NCI-H1105 treated with DMSO at 0.1 percent for 48 hours (cell line): ENCODE measurements at regions not wholly inside any gene's neighbourhood (a gene's known extent, or its start where the extent isn't known, plus 50 kb on each side); places are given as distances from the start of the nearest gene placed in this dataset.
"Not testable (repeated sequence)": the region's sequence is repeated elsewhere in the genome, so short reads cannot be mapped to it uniquely, and the experiment has no call there.

Source experiments
- DNase-seq: peaks from one replicate; lab custom pipeline; 2025; lab: John Stamatoyannopoulos, UW

GRCh38 chr2:65789923-65790675, 357.7 kb upstream of the SPRED2 start:
- DNase-seq: no peak

GRCh38 chr2:65788556-65788955, 356.2 kb upstream of the SPRED2 start:
- DNase-seq: no peak

DNA sequence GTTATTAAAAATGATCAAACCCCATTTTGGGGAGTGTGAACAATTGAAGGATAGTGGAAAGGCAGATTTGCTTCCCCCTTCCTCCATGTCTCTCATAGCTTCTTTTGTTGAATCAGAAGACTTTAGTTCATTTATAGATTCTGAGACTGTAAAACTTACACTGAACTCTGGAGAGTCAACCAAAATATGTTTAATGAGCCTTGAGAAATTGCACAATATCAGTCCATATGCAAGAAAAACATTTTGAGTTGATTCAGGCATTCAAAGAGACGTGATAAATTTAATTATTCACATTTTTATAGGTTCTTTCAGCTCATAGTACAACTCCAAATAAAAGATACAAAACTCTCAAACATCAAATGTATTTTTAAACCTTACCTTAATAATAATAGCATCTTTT, 354.4 kb upstream of the SPRED2 start:
- DNase-seq: no peak

DNA sequence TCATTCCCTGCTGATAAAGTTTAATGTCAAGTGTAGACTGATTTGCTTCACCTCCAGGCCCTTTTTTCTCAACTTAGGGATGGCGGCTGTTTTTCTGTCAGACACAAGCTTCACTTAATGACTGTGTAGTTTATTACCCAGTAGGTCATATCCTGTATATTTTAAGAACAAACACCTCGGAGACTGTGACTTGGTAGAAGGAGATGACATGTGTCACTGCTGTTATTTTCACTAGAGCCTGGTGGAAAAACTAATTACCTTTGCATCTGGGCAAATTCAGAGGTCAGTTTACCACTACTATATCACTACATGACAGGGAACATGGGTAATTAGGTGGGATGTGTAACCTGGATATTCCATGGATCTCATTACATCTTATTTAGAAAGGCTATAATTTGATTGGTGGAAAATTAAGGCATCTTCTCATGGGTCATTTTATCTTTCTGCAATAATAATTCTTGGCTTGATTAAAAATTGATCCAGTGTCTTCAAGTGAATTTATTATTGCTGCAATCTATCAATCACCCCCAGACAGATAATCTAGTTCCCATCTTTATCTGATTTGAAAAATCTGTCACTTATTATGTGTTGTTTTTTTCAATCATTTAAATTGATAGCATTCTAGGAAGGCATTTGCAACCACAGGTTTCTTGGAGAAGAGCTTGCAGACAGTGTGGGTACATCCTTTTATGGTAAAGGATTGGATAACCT, 353.8 kb upstream of the SPRED2 start:
- no peak for DNase-seq

- no peak for DNase-seq
Observed at GRCh38 chr2:65782996-65783650, 350.7 kb upstream of the SPRED2 start.

- DNase-seq: no peak
Observed at GRCh38 chr2:65782186-65782585, 349.8 kb upstream of the SPRED2 start.

- no peak for DNase-seq
Observed at GRCh38 chr2:65781756-65782155, 349.4 kb upstream of the SPRED2 start.

DNA sequence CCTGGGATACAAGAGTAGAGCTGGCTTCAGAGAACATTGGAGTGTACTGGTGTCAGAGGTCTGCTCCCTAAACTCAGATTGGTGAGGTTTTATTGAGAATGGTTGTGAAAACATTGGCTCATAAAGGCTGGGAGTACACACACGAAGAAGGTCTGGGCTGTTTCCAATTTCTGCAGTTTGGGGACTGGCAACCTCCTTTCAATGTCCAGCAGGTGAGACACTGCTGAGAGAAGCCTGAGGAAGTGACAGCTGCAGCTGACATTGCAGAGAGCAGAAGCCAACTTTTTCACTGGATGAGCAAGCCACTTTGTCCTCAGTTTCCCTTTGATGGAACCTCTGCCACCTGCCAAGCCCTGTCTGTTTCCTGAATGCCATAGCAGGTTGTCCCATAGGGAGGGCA, 346.6 kb upstream of the SPRED2 start:
- no peak for DNase-seq

DNA sequence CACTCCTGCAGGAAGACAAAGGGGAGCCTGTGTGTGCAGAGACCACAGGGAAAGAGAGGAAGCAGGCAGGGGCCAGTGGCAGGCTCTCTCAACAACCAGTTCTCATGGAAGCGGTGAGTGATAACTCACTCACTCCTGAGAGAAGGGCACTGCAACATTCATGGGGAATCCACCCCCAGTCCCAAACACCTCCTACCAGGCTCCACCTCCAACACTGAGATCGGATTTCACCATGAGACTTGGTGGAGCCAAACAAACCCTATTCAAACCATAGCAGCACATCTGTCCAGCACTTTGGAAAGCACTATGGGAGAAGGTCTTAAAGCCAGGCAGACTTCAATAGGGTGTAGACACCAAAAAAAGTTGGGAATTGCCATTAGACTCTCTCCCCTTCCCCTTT, 345.7 kb upstream of the SPRED2 start:
- DNase-seq: no peak

- no peak for DNase-seq
Observed at GRCh38 chr2:65775839-65776238, 343.4 kb upstream of the SPRED2 start.

DNA sequence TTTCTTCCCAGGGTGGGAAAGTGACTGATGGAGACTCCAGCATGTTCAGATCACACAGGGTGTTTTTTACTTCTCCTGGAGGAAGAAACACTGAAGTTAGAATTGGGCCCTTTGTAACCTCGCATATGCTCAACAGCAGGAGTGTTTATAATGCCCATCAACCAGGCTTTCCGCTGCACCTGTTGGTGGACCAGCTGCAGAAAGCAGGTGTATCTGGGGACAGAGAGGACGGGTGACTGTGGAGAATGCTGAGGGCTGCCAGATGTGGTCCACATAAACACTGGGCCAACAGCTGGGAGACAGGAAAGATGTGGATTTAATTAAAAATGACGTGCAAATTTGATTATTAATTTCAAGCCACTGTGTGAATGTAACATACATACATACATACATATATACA, 335.5 kb upstream of the SPRED2 start:
- no peak for DNase-seq

DNA sequence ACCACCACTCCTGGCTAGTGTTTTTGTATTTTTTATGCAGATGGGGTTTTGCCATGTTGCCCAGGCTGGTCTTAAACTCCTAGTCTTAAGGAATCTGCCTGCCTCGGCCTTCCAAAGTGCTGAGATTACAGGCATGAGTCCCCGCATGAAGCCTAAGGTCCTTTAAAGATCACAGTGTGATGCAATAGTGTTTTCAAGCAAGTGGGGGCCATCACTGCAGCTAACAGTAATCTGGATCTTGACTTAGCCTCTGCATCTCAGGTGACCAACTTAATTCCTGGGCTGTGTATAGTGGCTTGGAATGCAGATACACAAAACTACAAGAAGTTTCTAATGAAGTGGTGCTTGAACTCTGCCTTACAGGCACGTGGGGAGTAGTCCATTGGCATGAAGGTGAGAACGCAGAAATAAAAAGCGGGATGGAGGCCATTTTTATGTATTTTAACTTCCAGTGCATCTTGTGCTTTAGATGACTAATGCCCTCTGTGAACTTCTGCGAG, 334.4 kb upstream of the SPRED2 start:
- DNase-seq: no peak

DNA sequence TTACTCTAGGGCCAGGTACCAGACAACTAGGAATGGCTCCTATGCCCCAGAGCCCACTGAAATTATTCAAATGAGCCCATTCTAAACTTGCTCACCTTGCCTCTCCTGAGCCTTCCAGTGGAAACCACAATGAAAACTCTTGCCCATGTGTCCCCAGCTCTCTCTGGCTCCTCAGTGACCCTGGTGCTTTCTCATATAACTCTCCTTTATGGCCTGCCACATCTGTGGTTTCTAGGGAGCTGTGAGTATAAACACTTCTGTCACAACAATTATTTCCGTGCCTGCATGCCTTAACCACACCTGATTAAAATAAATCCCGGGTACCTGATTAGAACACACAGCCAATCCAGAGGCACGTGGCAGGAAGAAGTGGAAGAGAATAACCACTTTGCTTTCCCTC, 333.0 kb upstream of the SPRED2 start:
- DNase-seq: no peak

GRCh38 chr2:65762068-65762467, 329.7 kb upstream of the SPRED2 start:
- DNase-seq: no peak

DNA sequence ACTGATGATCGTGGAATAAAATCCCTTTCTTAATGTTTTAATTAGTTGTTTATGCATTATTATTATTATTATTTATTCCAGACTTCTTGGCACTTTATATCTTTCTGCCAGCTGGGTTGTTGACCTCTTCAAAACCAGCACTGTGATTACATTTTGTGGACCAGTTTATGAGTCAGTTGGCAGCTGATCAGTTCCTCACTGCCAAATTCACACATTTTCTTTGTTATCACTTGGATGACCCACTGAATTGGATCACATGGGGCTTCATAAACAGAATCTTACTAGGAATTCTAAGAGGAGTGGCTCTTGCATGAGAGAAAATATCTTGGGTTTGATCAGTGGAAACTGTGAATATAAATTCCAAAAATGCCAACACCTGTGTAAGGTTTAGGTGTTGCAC, 321.8 kb upstream of the SPRED2 start:
- no peak for DNase-seq

GRCh38 chr2:65751408-65751807, 319.0 kb upstream of the SPRED2 start:
- no peak for DNase-seq

DNA sequence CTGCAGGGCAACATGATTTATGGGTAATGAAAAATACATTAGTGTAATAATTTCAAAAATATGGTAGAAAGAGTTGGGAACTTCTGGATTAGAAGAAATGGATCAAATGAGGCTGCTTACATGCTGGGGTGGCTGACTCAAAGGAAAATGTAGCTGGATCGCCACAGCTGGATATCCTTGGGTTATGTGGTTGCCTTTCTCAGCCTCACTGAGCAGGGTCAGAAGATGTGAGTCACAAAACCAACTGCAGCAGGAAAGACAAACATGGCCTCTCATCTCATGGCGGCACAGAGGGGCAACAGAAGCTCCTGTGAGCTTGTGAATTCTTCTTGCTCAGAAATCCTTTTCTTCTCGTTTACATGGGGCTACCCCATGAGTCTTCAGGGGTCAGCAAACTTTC, 317.1 kb upstream of the SPRED2 start:
- DNase-seq: no peak

GRCh38 chr2:65747875-65748274, 315.5 kb upstream of the SPRED2 start:
- DNase-seq: not testable (repeated sequence)

GRCh38 chr2:65746931-65747675, 314.7 kb upstream of the SPRED2 start:
- no peak for DNase-seq

GRCh38 chr2:65744477-65745200, 312.2 kb upstream of the SPRED2 start:
- DNase-seq: no peak

DNA sequence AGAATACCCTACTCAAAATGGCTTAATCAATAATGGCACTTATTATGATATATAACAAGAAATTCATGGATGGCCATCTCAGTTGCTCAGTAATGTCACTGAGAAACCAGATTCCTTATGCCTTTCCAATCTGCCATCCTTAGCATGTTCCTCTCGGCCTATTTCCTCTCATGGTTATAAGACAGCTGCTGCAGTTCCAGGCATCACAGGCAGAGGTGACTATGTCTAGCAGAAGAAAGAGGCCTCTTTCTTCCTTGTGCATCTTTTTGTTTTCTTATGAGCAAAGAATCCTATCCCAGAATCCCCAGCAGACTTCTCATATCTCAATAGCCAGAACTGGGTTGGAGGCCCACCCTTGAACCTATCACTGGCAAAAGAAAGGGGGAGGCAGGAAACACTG, 310.6 kb upstream of the SPRED2 start:
- DNase-seq: no peak

- DNase-seq: no peak
Observed at GRCh38 chr2:65739927-65740326, 307.5 kb upstream of the SPRED2 start.
